ENCODE measurements at regions not wholly inside any gene's neighbourhood (a gene's known extent, or its start where the extent isn't known, plus 50 kb on each side); places are given as distances from the start of the nearest gene placed in this dataset.

GRCh38 chr15:46251903-46252302 lies 617.1 kb downstream of the SQOR start:
- Histone ChIP-seq H3K4me1 (ENCODE audit: control insufficient read depth, insufficient read depth, low read length) (no peaks in the 10 kb centered on the region), H4K20me1 (ENCODE audit: control insufficient read depth, insufficient read depth) (no peaks in the 10 kb centered on the region), H3K27me3 (replicated peaks in 1 of 2; ENCODE audit: control insufficient read depth in 2 of 2, insufficient read depth in 2 of 2, low read length in 1 of 2) (no peaks in the 10 kb centered on the region), H2AFZ (ENCODE audit: control insufficient read depth, low read depth, low read length) (no peak overlapping the region), H3K4me2 (ENCODE audit: control insufficient read depth, insufficient read depth) (no peak overlapping the region), H3K36me3 (ENCODE audit: control insufficient read depth in 2 of 2, insufficient read depth in 2 of 2, low read length in 1 of 2) (no peaks in the 10 kb centered on the region), H3K79me2 (ENCODE audit: control insufficient read depth, insufficient read depth, low read length) (no peaks in the 10 kb centered on the region), H3K9ac (ENCODE audit: control insufficient read depth, insufficient read depth, low read length) (no peak overlapping the region), H3K27ac (ENCODE audit: control insufficient read depth, insufficient read depth) (no peak overlapping the region), H3K9me3 (replicated peaks; ENCODE audit: control insufficient read depth, insufficient read depth, low read length) (no peaks in the 10 kb centered on the region), H3K4me3 (no peak overlapping the region)
- DNase-seq (ENCODE audit: low read depth, low spot score) (no peak), FAIRE-seq (no peak), ATAC-seq (no peak)
- intact Hi-C loops (cut with micrococcal nuclease; ENCODE audit: unreplicated experiment) (no loop called here), in situ Hi-C loops (cut with MboI) (no loop called here)
- ChIA-PET SMC1A (ENCODE audit: uncharacterized antibody, unreplicated experiment) (no interaction called here), RAD21 (ENCODE audit: unreplicated experiment) (no interaction called here), POLR2A (no interaction called here), CTCF (no interaction called here)
- no TSS peak for BruUV-seq (replicated peaks)
- TF ChIP-seq BHLHE40 (IDR thresholded peaks at IDR 0.05; ENCODE audit: borderline replicate concordance in 1 of 2, low read depth in 2 of 2, low read length in 1 of 2) = no peak
- no peak for TF ChIP-seq HDGF (IDR thresholded peaks at IDR 0.05)
- no peak for TF ChIP-seq RBBP5 (conservative IDR thresholded peaks at IDR 0.05)
- TF ChIP-seq NFYA (IDR thresholded peaks at IDR 0.05; ENCODE audit: borderline replicate concordance, low read depth, low read length) = no peak
- no peak for TF ChIP-seq BMI1 (IDR thresholded peaks at IDR 0.05; ENCODE audit: borderline replicate concordance)
- TF ChIP-seq CHD1 (IDR thresholded peaks at IDR 0.05; ENCODE audit: low read depth, low read length) = no peak
- 12% methylated on average over 3 of the region's 3 CpGs for WGBS (ENCODE audit: insufficient coverage, insufficient replicate concordance, low lambda C conversion rate, missing lambda C conversion rate)

- RAD21 ChIA-PET (ENCODE audit: unreplicated experiment) = no interaction called here
- in situ Hi-C loops (cut with MboI) = no loop called here
- FAIRE-seq = no peak
- TF ChIP-seq YBX1 (IDR thresholded peaks at IDR 0.05) = no peak
- no peak for TF ChIP-seq PBX3 (IDR thresholded peaks at IDR 0.05; ENCODE audit: insufficient replicate concordance, low read depth, low read length)
- no peak for TF ChIP-seq CEBPB (IDR thresholded peaks at IDR 0.05; ENCODE audit: borderline replicate concordance in 1 of 2, low read depth in 2 of 2, low read length in 2 of 2)
- TF ChIP-seq CREB1 (IDR thresholded peaks at IDR 0.05; ENCODE audit: low read depth) = no peak
- TF ChIP-seq MEF2B (IDR thresholded peaks at IDR 0.05; ENCODE audit: partially characterized antibody, poor library complexity, severe bottlenecking) = no peak
- no peak for TF ChIP-seq ZBTB4 (CRISPR knock-in tag; IDR thresholded peaks at IDR 0.05)
- no peak for TF ChIP-seq IKZF2 (IDR thresholded peaks at IDR 0.05)
- TF ChIP-seq USF1 (IDR thresholded peaks at IDR 0.05; ENCODE audit: borderline replicate concordance, extremely low read length, insufficient read depth, low read depth, low read length) = no peak
- TF ChIP-seq ZNF622 (IDR thresholded peaks at IDR 0.05) = no peak
Measured at GRCh38 chr15:46258056-46258455, 623.2 kb downstream of the SQOR start.

More at GRCh38 chr15:46258056-46258455, 623.2 kb downstream of the SQOR start:
- Histone ChIP-seq H4K20me1 (ENCODE audit: control insufficient read depth, insufficient read depth) (no peaks in the 10 kb centered on the region), H3K9ac (ENCODE audit: control insufficient read depth, insufficient read depth, low read length) (no peak overlapping the region), H3K4me3 (no peak overlapping the region), H3K4me1 (ENCODE audit: control insufficient read depth, insufficient read depth, low read length) (no peaks in the 10 kb centered on the region), H2AFZ (ENCODE audit: control insufficient read depth, low read depth, low read length) (no peak overlapping the region), H3K36me3 (ENCODE audit: control insufficient read depth in 2 of 2, insufficient read depth in 2 of 2, low read length in 1 of 2) (no peaks in the 10 kb centered on the region), H3K27me3 (replicated peaks in 1 of 2; ENCODE audit: control insufficient read depth in 2 of 2, insufficient read depth in 2 of 2, low read length in 1 of 2) (no peaks in the 10 kb centered on the region), H3K27ac (ENCODE audit: control insufficient read depth, insufficient read depth) (no peak overlapping the region), H3K4me2 (ENCODE audit: control insufficient read depth, insufficient read depth) (no peak overlapping the region), H3K79me2 (ENCODE audit: control insufficient read depth, insufficient read depth, low read length) (no peaks in the 10 kb centered on the region), H3K9me3 (replicated peaks; ENCODE audit: control insufficient read depth, insufficient read depth, low read length) (no peaks in the 10 kb centered on the region; the same call in 2 of the 3 replicates)
- BruUV-seq (replicated peaks) = no TSS peak
- ATAC-seq (no peak), DNase-seq (ENCODE audit: low read depth, low spot score) (no peak)
- intact Hi-C loops (cut with micrococcal nuclease; ENCODE audit: unreplicated experiment) = no loop called here
- SMC1A ChIA-PET (ENCODE audit: uncharacterized antibody, unreplicated experiment) = no interaction called here
- POLR2A ChIA-PET = no interaction called here
- 10% methylated on average over 5 of the region's 5 CpGs for WGBS (ENCODE audit: insufficient coverage, insufficient replicate concordance, low lambda C conversion rate, missing lambda C conversion rate)
- CTCF ChIA-PET = no interaction called here

Measured in GM12878 (cell line).